Endothelial cell of umbilical vein (primary cell): ENCODE measurements at regions not wholly inside any gene's neighbourhood (a gene's known extent, or its start where the extent isn't known, plus 50 kb on each side); places are given as distances from the start of the nearest gene placed in this dataset.

ENCODE experiments used
- BruUV-seq: library from RNA; stranded (reverse); fragments of 400-500 nt; replicated peaks from 2 replicates; lab custom pipeline; 2021; lab: Mats Ljungman, UMichigan
- CTCF ChIA-PET: fragments of 300-600, 350-600 bp; sonication (Branson Sonifier 250); formaldehyde crosslinking; loops from one replicate; lab custom pipeline; 2021; ENCODE audit warnings: antibody characterized with exemption, inconsistent platforms; lab: Charles Lee
- POLR2A ChIA-PET: fragments of 300-600, 350-600 bp; sonication (Branson Sonifier 250); formaldehyde crosslinking; loops from one replicate; lab custom pipeline; 2021; ENCODE audit warnings: antibody characterized with exemption, inconsistent platforms; lab: Charles Lee
- DNase-seq: peaks from one replicate; pipeline ENCODE4 v3.0.0-alpha.2; 2011; ENCODE audit warnings: low read depth, low spot score
- FAIRE-seq: peaks from 2 replicates; lab custom pipeline; 2011; peaks lifted over from hg19 to GRCh38; lab: Jason Lieb, UNC
- H2AFZ ChIP-seq: 2 replicates; pipeline ENCODE4 v1.6.0; 2012; ENCODE audit warnings: low read depth, low read length, control low read depth, inconsistent platforms
- H3K27ac ChIP-seq: 2 replicates; pipeline ENCODE4 v1.5.1; 2011; ENCODE audit warnings: low read depth, mild to moderate bottlenecking, control low read depth, low read length, moderate library complexity; ENCODE audit not compliant: insufficient read depth
- H3K27me3 ChIP-seq, 2 experiments: 2 replicates each; pipeline versions ENCODE4 v1.6.0 to v1.6.1; 2011; ENCODE audit warnings: low read length in 2 of 2, mixed read lengths in 1 of 2; ENCODE audit not compliant: control insufficient read depth in 2 of 2, insufficient read depth in 2 of 2
- H3K36me3 ChIP-seq, 2 experiments: 2 replicates in 1 of 2; 3 replicates in 1 of 2; pipeline ENCODE4 v1.5.1; 2011; ENCODE audit warnings: low read length in 2 of 2, mild to moderate bottlenecking in 1 of 2, moderate library complexity in 1 of 2; ENCODE audit not compliant: control insufficient read depth in 2 of 2, insufficient read depth in 2 of 2; ENCODE audit errors: extremely low read depth in 1 of 2
- H3K4me1 ChIP-seq: 3 replicates; pipeline ENCODE4 v1.5.1; 2011; ENCODE audit warnings: mild to moderate bottlenecking, low read length; ENCODE audit not compliant: control insufficient read depth, insufficient read depth; ENCODE audit errors: extremely low read depth
- H3K4me2 ChIP-seq: 2 replicates; pipeline ENCODE4 v1.6.1; 2011; ENCODE audit warnings: low read length, control low read depth, mixed read lengths; ENCODE audit not compliant: insufficient read depth
- H3K4me3 ChIP-seq, 3 experiments: fragments of 200-600 bp in 1 of 3; sonication (generic), shearing (Covaris generic) in 1 of 3; replicated peaks in 1 of 3; 2 replicates each; pipeline ENCODE4 v1.5.1; 2011 to 2016; ENCODE audit warnings: control low read depth in 3 of 3, low read length in 3 of 3, mild to moderate bottlenecking in 2 of 3, inconsistent platforms in 1 of 3, low read depth in 1 of 3, moderate library complexity in 1 of 3; ENCODE audit not compliant: insufficient read depth in 1 of 3
- H3K79me2 ChIP-seq: 2 replicates; pipeline ENCODE4 v1.6.0; 2012; ENCODE audit warnings: low read length, inconsistent platforms; ENCODE audit not compliant: control insufficient read depth, insufficient read depth
- H3K9ac ChIP-seq: replicated peaks from 2 replicates; pipeline ENCODE3; 2011; ENCODE audit warnings: low read length, control low read depth; ENCODE audit not compliant: insufficient read depth; ENCODE audit errors: extremely low read depth
- H3K9me1 ChIP-seq: replicated peaks from 3 replicates; pipeline ENCODE4 v1.6.0; 2011; ENCODE audit warnings: mild to moderate bottlenecking, low read length; ENCODE audit not compliant: control insufficient read depth, insufficient read depth; ENCODE audit errors: extremely low read depth
- H3K9me3 ChIP-seq: replicated peaks from 2 replicates; pipeline ENCODE4 v1.5.1; 2012; ENCODE audit warnings: low read length, inconsistent platforms; ENCODE audit not compliant: control insufficient read depth, insufficient read depth
- H4K20me1 ChIP-seq: replicated peaks from 2 replicates; pipeline ENCODE3; 2011; ENCODE audit warnings: mild to moderate bottlenecking, low read length; ENCODE audit not compliant: control insufficient read depth, insufficient read depth; ENCODE audit errors: extremely low read depth
- EZH2 ChIP-seq: IDR thresholded peaks from 2 replicates; pipeline ENCODE4 v1.6.1; 2012; ENCODE audit warnings: borderline replicate concordance, low read depth, mild to moderate bottlenecking, moderate library complexity, low read length, inconsistent platforms; ENCODE audit not compliant: severe bottlenecking
- FOS ChIP-seq: IDR thresholded peaks from 2 replicates; pipeline ENCODE4 v1.6.1; 2011; ENCODE audit warnings: mild to moderate bottlenecking, low read length, moderate library complexity, borderline replicate concordance; ENCODE audit not compliant: insufficient read depth
- GATA2 ChIP-seq: IDR thresholded peaks from 2 replicates; pipeline ENCODE4 v1.7.0; 2011; ENCODE audit warnings: low read depth, mild to moderate bottlenecking, moderate library complexity, mixed read lengths, low read length; ENCODE audit not compliant: insufficient read length, insufficient read depth
- JUN ChIP-seq: IDR thresholded peaks from 2 replicates; pipeline ENCODE4 v1.6.1; 2011; ENCODE audit warnings: borderline replicate concordance, low read depth; ENCODE audit not compliant: insufficient read length, insufficient read depth
- MYC ChIP-seq: IDR thresholded peaks from one replicate; pipeline ENCODE4 v1.6.1; 2011; ENCODE audit warnings: mild to moderate bottlenecking, low read depth, low read length
- POLR2A ChIP-seq: IDR thresholded peaks from 2 replicates; pipeline ENCODE4 v1.6.1; 2012; ENCODE audit warnings: low read depth, mild to moderate bottlenecking, control low read depth, low read length
- POLR2AphosphoS5 ChIP-seq: IDR thresholded peaks from 2 replicates; pipeline ENCODE4 v1.6.1; 2012; ENCODE audit warnings: low read depth, mild to moderate bottlenecking, control low read depth, low read length, moderate library complexity; ENCODE audit not compliant: insufficient read depth
- dilution Hi-C: fragments of 300-500 bp; cut with MboI; formaldehyde crosslinking; loops from one replicate; pipeline ENCODE4 v1.15.0; 2019; ENCODE audit warnings: low sequenced_read_pairs; ENCODE audit not compliant: extremely low pct_ligation_motif_present
- intact Hi-C: fragments of 100-400 bp; cut with micrococcal nuclease; formaldehyde crosslinking; loops from one replicate; pipeline ENCODE4 v1.10.0; 2022
- TF ChIP-seq, protein P1 (sequence below), 2 donors: IDR thresholded peaks; 1 replicate in 1 of 2; 2 replicates in 1 of 2; pipeline ENCODE4 v1.5.1; 2011; ENCODE audit warnings: low read length in 2 of 2, mild to moderate bottlenecking in 2 of 2, moderate library complexity in 2 of 2, control low read depth in 1 of 2, inconsistent platforms in 1 of 2, low read depth in 1 of 2; ENCODE audit not compliant: insufficient read depth in 1 of 2; ENCODE audit errors: extremely low read depth in 1 of 2
- TF ChIP-seq, protein P2 (sequence below): IDR thresholded peaks from 2 replicates; pipeline ENCODE4 v1.6.1; 2011; ENCODE audit not compliant: insufficient read depth, insufficient read length

DNA sequence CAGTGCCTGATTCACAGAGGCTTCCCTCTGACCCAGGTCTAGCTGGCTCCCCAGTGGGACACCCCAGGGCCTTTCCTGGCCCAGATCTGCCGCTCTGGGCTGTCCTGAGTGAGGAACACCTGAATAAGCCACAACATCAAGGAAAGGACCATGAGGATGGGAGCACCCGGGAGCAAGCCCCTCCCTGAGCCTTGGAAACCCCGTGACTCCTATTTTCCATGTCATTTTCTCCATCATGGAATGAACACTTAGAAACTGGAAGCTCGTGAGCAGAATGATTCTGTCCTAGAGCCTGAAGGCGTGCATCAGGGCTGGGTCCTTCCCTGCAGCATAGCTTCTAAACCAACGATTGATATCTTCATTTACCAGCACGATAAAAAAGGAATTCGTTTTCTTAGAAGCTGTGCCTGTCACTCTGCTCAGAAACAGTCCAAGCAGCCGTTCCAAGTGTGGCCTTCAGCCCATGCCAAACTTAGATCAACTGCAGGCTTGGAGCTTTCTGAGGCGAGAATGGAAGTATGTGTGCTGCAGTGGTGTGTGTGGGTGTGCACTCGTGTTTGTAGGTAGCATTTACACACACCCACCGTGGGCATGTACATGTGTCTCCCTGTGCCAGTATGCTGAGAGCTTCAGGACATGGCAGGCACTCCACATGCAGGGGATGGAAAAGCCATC is 83.2 kb upstream of the FOXC1 start:
- intact Hi-C loops (no loop called here), dilution Hi-C loops (no loop called here)
- no peak for TF ChIP-seq FOS
- no peak for TF ChIP-seq POLR2A
- TF ChIP-seq MYC = no peak
- TF ChIP-seq POLR2AphosphoS5 = no peak
- TF ChIP-seq JUN = no peak
- TF ChIP-seq, protein P1, sequence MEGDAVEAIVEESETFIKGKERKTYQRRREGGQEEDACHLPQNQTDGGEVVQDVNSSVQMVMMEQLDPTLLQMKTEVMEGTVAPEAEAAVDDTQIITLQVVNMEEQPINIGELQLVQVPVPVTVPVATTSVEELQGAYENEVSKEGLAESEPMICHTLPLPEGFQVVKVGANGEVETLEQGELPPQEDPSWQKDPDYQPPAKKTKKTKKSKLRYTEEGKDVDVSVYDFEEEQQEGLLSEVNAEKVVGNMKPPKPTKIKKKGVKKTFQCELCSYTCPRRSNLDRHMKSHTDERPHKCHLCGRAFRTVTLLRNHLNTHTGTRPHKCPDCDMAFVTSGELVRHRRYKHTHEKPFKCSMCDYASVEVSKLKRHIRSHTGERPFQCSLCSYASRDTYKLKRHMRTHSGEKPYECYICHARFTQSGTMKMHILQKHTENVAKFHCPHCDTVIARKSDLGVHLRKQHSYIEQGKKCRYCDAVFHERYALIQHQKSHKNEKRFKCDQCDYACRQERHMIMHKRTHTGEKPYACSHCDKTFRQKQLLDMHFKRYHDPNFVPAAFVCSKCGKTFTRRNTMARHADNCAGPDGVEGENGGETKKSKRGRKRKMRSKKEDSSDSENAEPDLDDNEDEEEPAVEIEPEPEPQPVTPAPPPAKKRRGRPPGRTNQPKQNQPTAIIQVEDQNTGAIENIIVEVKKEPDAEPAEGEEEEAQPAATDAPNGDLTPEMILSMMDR (IDR thresholded peaks at IDR 0.05; ENCODE audit: extremely low read depth in 1 of 2, insufficient read depth in 1 of 2, low read depth in 1 of 2, low read length in 2 of 2) = no peak
- TF ChIP-seq, protein P2, sequence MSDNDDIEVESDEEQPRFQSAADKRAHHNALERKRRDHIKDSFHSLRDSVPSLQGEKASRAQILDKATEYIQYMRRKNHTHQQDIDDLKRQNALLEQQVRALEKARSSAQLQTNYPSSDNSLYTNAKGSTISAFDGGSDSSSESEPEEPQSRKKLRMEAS = no peak
- TF ChIP-seq EZH2 = no peak
- no peak for TF ChIP-seq GATA2
- BruUV-seq = no TSS peak
- FAIRE-seq = no peak
- Histone ChIP-seq H3K4me2 (no peak overlapping the region), H3K4me3 (no peak overlapping the region), H3K9ac (no peak overlapping the region), H3K36me3 (no peaks in the 10 kb centered on the region), H3K27ac (no peak overlapping the region), H4K20me1 (no peaks in the 10 kb centered on the region), H3K9me3 (no peaks in the 10 kb centered on the region), H3K79me2 (no peaks in the 10 kb centered on the region), H3K27me3 (peaks cover 0 to 5% of the 10 kb centered on the region in 2 experiments), H3K9me1 (no peaks in the 10 kb centered on the region), H3K4me1 (no peaks in the 10 kb centered on the region), H2AFZ (no peak overlapping the region)
- ChIA-PET CTCF (interaction anchor here (2.7 kb wide), 1 partner anchor 26 kb away, joined by 11 read pairs; no protein-coding TSS in a partner anchor), POLR2A (no interaction called here)
- no peak for DNase-seq
